ENCODE measurements at regions not wholly inside any gene's neighbourhood (a gene's known extent, or its start where the extent isn't known, plus 50 kb on each side); places are given as distances from the start of the nearest gene placed in this dataset.

DNA sequence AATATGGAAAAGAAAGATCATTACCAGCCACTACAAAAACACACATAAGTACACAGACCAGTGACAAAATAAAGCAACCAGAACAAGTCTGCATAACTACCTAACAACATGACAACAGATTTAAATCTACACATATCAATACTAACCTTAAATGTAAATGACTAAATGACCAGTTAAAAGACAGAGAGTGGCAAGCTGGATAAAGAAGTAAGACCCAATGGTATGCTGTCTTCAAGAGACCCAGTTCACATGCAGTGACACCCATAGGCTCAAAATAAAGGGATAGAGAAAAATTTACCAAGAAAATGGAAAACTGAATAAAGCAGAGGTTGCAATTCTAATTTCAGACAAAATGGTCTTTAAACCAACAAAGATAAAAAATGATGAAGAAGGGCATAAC, 938.1 kb downstream of the EFNA5 start:
- Histone ChIP-seq H3K4me1 (ENCODE audit: control insufficient read depth in 2 of 3, insufficient read depth in 2 of 3, low read depth in 1 of 3, low read length in 3 of 3) (no peaks in the 10 kb centered on the region), H3K27ac (ENCODE audit: low read depth in 2 of 2, low read length in 2 of 2) (no peak overlapping the region), H3K9me3 (ENCODE audit: control insufficient read depth in 2 of 3, insufficient read depth in 1 of 3, low read length in 3 of 3) (peaks cover 0 to 27% (median 5%) of the 10 kb centered on the region in 3 donors), H3K27me3 (ENCODE audit: control insufficient read depth, insufficient read depth, low read length) (no peaks in the 10 kb centered on the region), H3K36me3 (ENCODE audit: control insufficient read depth in 2 of 3, insufficient read depth in 3 of 3, low read length in 3 of 3) (no peaks in the 10 kb centered on the region), H3K9ac (ENCODE audit: low read length in 3 of 3) (no peak overlapping the region), H3K4me3 (ENCODE audit: low read length in 3 of 3) (no peak overlapping the region)
- TF ChIP-seq, protein P1, sequence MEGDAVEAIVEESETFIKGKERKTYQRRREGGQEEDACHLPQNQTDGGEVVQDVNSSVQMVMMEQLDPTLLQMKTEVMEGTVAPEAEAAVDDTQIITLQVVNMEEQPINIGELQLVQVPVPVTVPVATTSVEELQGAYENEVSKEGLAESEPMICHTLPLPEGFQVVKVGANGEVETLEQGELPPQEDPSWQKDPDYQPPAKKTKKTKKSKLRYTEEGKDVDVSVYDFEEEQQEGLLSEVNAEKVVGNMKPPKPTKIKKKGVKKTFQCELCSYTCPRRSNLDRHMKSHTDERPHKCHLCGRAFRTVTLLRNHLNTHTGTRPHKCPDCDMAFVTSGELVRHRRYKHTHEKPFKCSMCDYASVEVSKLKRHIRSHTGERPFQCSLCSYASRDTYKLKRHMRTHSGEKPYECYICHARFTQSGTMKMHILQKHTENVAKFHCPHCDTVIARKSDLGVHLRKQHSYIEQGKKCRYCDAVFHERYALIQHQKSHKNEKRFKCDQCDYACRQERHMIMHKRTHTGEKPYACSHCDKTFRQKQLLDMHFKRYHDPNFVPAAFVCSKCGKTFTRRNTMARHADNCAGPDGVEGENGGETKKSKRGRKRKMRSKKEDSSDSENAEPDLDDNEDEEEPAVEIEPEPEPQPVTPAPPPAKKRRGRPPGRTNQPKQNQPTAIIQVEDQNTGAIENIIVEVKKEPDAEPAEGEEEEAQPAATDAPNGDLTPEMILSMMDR (IDR thresholded peaks at IDR 0.05; ENCODE audit: borderline replicate concordance, extremely low read depth, insufficient read depth), result no peak
- intact Hi-C loops (cut with DNase I), result no loop called here
- DNase-seq, result no peak
- FAIRE-seq, result no peak

DNA sequence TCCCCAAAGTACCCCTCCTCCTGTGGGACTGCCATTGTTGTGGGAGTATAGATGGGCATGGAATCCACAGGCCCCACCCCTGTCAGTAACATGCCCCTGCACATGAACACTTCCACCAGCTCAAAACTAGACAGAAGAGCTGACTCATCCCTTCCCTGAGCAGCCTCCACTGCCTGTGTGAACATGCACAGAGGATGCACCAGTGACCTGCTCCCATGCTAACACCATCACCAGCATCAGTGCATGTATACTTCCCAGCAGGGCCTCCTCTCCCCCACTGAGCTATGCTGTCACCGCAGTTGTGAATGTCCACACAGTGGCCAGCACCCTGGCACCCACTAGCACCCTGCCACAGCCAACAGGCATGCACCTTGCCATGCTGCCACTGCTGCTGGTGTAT, 939.8 kb downstream of the EFNA5 start:
- no peak for FAIRE-seq
- Histone ChIP-seq H3K27ac (ENCODE audit: low read depth in 2 of 2, low read length in 2 of 2) (no peak overlapping the region), H3K9ac (ENCODE audit: low read length in 3 of 3) (no peak overlapping the region), H3K27me3 (ENCODE audit: control insufficient read depth, insufficient read depth, low read length) (no peaks in the 10 kb centered on the region), H3K36me3 (ENCODE audit: control insufficient read depth in 2 of 3, insufficient read depth in 3 of 3, low read length in 3 of 3) (no peaks in the 10 kb centered on the region), H3K9me3 (ENCODE audit: control insufficient read depth in 2 of 3, insufficient read depth in 1 of 3, low read length in 3 of 3) (peaks cover 0 to 27% (median 5%) of the 10 kb centered on the region in 3 donors), H3K4me1 (ENCODE audit: control insufficient read depth in 2 of 3, insufficient read depth in 2 of 3, low read depth in 1 of 3, low read length in 3 of 3) (no peaks in the 10 kb centered on the region), H3K4me3 (ENCODE audit: low read length in 3 of 3) (no peak overlapping the region)
- intact Hi-C loops (cut with DNase I), result no loop called here
- TF ChIP-seq, protein P1 (IDR thresholded peaks at IDR 0.05; ENCODE audit: borderline replicate concordance, extremely low read depth, insufficient read depth), result no peak
- no peak for DNase-seq

DNA sequence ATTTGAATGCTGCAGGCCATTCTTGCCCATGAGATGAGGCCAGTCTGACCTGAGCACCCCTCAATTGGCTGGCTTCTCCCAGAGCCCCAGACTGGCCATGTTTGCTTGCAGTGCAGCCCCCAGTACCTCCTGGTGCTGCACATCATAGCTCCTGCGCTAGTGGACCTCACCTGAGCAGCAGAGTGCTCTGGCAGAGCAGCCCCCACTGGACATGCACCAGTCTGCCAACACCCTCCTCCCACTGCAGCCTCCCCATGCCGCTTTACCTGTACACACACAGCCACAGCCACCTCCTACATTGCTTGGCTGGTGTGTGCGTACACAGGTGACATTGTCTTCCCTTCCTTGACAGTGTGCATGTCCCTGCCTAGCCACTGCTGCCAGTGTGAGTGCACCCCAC, 940.2 kb downstream of the EFNA5 start:
- Histone ChIP-seq H3K36me3 (ENCODE audit: control insufficient read depth in 2 of 3, insufficient read depth in 3 of 3, low read length in 3 of 3) (no peaks in the 10 kb centered on the region), H3K9me3 (ENCODE audit: control insufficient read depth in 2 of 3, insufficient read depth in 1 of 3, low read length in 3 of 3) (peaks cover 0 to 27% (median 5%) of the 10 kb centered on the region in 3 donors), H3K4me3 (ENCODE audit: low read length in 3 of 3) (no peak overlapping the region), H3K27ac (ENCODE audit: low read depth in 2 of 2, low read length in 2 of 2) (no peak overlapping the region), H3K9ac (ENCODE audit: low read length in 3 of 3) (no peak overlapping the region), H3K4me1 (ENCODE audit: control insufficient read depth in 2 of 3, insufficient read depth in 2 of 3, low read depth in 1 of 3, low read length in 3 of 3) (no peaks in the 10 kb centered on the region), H3K27me3 (ENCODE audit: control insufficient read depth, insufficient read depth, low read length) (no peaks in the 10 kb centered on the region)
- intact Hi-C loops (cut with DNase I), result no loop called here
- TF ChIP-seq, protein P1 (IDR thresholded peaks at IDR 0.05; ENCODE audit: borderline replicate concordance, extremely low read depth, insufficient read depth), result no peak
- DNase-seq (no peak), FAIRE-seq (no peak)

DNA sequence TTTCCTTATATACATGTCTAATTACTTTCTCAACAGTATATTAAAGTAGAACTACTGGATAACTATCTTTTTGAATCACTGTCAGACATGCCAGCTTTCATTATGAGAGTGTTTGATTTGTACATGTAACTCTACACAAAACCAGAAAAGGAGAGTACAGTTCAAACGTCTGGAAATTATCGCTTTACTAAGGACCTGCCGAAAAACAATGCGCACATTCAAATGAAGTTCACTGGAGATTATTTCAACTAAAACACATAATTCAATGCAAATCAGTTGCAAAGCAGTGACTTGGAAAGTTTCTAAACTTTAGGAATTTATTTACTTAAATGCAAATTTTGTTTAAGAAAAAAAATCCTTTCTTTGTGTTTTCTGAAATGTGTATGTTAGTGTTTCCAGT, 942.5 kb downstream of the EFNA5 start:
- no peaks in the 10 kb centered on the region for H3K4me1 ChIP-seq (ENCODE audit: control insufficient read depth in 2 of 3, insufficient read depth in 2 of 3, low read depth in 1 of 3, low read length in 3 of 3)
- no peak for DNase-seq
- no peaks in the 10 kb centered on the region for H3K36me3 ChIP-seq (ENCODE audit: control insufficient read depth in 2 of 3, insufficient read depth in 3 of 3, low read length in 3 of 3)
- peaks cover 0 to 13% (median 5%) of the 10 kb centered on the region in 3 donors for H3K9me3 ChIP-seq (ENCODE audit: control insufficient read depth in 2 of 3, insufficient read depth in 1 of 3, low read length in 3 of 3)
- H3K27me3 ChIP-seq (ENCODE audit: control insufficient read depth, insufficient read depth, low read length), result no peaks in the 10 kb centered on the region
- H3K9ac ChIP-seq (ENCODE audit: low read length in 3 of 3), result no peak overlapping the region
- no peak overlapping the region for H3K4me3 ChIP-seq (ENCODE audit: low read length in 3 of 3)
- TF ChIP-seq, protein P1 (IDR thresholded peaks at IDR 0.05; ENCODE audit: borderline replicate concordance, extremely low read depth, insufficient read depth), result no peak
- no peak for FAIRE-seq
- H3K27ac ChIP-seq (ENCODE audit: low read depth in 2 of 2, low read length in 2 of 2), result no peak overlapping the region
- intact Hi-C loops (cut with DNase I), result no loop called here
